ENCODE measurements at regions not wholly inside any gene's neighbourhood (a gene's known extent, or its start where the extent isn't known, plus 50 kb on each side); places are given as distances from the start of the nearest gene placed in this dataset.

- TF ChIP-seq POLR2A (IDR thresholded peaks at IDR 0.05), result no peak
- TF ChIP-seq, protein P1, sequence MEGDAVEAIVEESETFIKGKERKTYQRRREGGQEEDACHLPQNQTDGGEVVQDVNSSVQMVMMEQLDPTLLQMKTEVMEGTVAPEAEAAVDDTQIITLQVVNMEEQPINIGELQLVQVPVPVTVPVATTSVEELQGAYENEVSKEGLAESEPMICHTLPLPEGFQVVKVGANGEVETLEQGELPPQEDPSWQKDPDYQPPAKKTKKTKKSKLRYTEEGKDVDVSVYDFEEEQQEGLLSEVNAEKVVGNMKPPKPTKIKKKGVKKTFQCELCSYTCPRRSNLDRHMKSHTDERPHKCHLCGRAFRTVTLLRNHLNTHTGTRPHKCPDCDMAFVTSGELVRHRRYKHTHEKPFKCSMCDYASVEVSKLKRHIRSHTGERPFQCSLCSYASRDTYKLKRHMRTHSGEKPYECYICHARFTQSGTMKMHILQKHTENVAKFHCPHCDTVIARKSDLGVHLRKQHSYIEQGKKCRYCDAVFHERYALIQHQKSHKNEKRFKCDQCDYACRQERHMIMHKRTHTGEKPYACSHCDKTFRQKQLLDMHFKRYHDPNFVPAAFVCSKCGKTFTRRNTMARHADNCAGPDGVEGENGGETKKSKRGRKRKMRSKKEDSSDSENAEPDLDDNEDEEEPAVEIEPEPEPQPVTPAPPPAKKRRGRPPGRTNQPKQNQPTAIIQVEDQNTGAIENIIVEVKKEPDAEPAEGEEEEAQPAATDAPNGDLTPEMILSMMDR (IDR thresholded peaks at IDR 0.05), result no peak
Measured at GRCh38 chr5:12095808-12096281, 191.6 kb upstream of the CTNND2 start.

Measured in Peyer's patch (tissue), 4 donors.